ENCODE measurements at regions not wholly inside any gene's neighbourhood (a gene's known extent, or its start where the extent isn't known, plus 50 kb on each side); places are given as distances from the start of the nearest gene placed in this dataset.
"Not testable (repeated sequence)": the region's sequence is repeated elsewhere in the genome, so short reads cannot be mapped to it uniquely, and the experiment has no call there.

GRCh38 chr21:38041493-38041892 lies 125.2 kb upstream of the KCNJ6 start:
- no peak for DNase-seq (ENCODE audit: low spot score)

- DNase-seq (ENCODE audit: low spot score) = no peak
Observed at GRCh38 chr21:38042246-38042645, 126.0 kb upstream of the KCNJ6 start.

GRCh38 chr21:38048167-38048566 lies 131.9 kb upstream of the KCNJ6 start:
- no peak for DNase-seq (ENCODE audit: low spot score)

- DNase-seq (ENCODE audit: low spot score) = no peak
Observed at GRCh38 chr21:38054334-38054733, 138.1 kb upstream of the KCNJ6 start.

GRCh38 chr21:38056481-38056880 lies 140.2 kb upstream of the KCNJ6 start:
- DNase-seq (ENCODE audit: low spot score) = no peak

- no peak for DNase-seq (ENCODE audit: low spot score)
Observed at GRCh38 chr21:38057626-38058025, 141.4 kb upstream of the KCNJ6 start.

GRCh38 chr21:38060533-38060932 lies 144.3 kb upstream of the KCNJ6 start:
- no peak for DNase-seq (ENCODE audit: low spot score)

GRCh38 chr21:38067086-38067739 lies 151.0 kb upstream of the KCNJ6 start:
- no peak for DNase-seq (ENCODE audit: low spot score)

- no peak for DNase-seq (ENCODE audit: low spot score)
Observed at GRCh38 chr21:38072489-38072888, 156.2 kb upstream of the KCNJ6 start.

- no peak for DNase-seq (ENCODE audit: low spot score)
Observed at GRCh38 chr21:38075833-38076587, 159.8 kb upstream of the KCNJ6 start.

- no peak for DNase-seq (ENCODE audit: low spot score)
Observed at GRCh38 chr21:38077569-38077968, 161.3 kb upstream of the KCNJ6 start.

- DNase-seq (ENCODE audit: low spot score) = no peak
Observed at GRCh38 chr21:38080888-38081287, 164.6 kb upstream of the KCNJ6 start.

GRCh38 chr21:38081708-38082107 lies 165.5 kb upstream of the KCNJ6 start:
- no peak for DNase-seq (ENCODE audit: low spot score)

- no peak for DNase-seq (ENCODE audit: low spot score)
Observed at GRCh38 chr21:38082936-38083485, 166.8 kb upstream of the KCNJ6 start.

- no peak for DNase-seq (ENCODE audit: low spot score)
Observed at GRCh38 chr21:38083535-38083934, 167.3 kb upstream of the KCNJ6 start.

- DNase-seq (ENCODE audit: low spot score) = no peak
Observed at GRCh38 chr21:38086580-38086979, 170.2 kb upstream of the KCNJ15 start.

- DNase-seq (ENCODE audit: low spot score) = no peak
Observed at GRCh38 chr21:38088916-38089762, 167.7 kb upstream of the KCNJ15 start.

- no peak for DNase-seq (ENCODE audit: low spot score)
Observed at GRCh38 chr21:38089763-38090046, 167.1 kb upstream of the KCNJ15 start.

- DNase-seq (ENCODE audit: low spot score) = not testable (repeated sequence)
Observed at GRCh38 chr21:38091061-38091460, 165.7 kb upstream of the KCNJ15 start.

- DNase-seq (ENCODE audit: low spot score) = no peak
Observed at GRCh38 chr21:38092051-38092450, 164.7 kb upstream of the KCNJ15 start.

GRCh38 chr21:38095220-38095619 lies 161.6 kb upstream of the KCNJ15 start:
- DNase-seq (ENCODE audit: low spot score) = no peak

- no peak for DNase-seq (ENCODE audit: low spot score)
Observed at GRCh38 chr21:38097789-38098188, 159.0 kb upstream of the KCNJ15 start.
